COR-L47 (cell line): ENCODE measurements at regions not wholly inside any gene's neighbourhood (a gene's known extent, or its start where the extent isn't known, plus 50 kb on each side); places are given as distances from the start of the nearest gene placed in this dataset.

ENCODE experiments used
- DNase-seq: peaks from one replicate; lab custom pipeline; 2025; lab: John Stamatoyannopoulos, UW

GRCh38 chr2:217160978-217161973, 301.4 kb upstream of the TNP1 start:
- no peak for DNase-seq

- no peak for DNase-seq
These were observed 300.4 kb upstream of the TNP1 start for GRCh38 chr2:217160103-217160743.

GRCh38 chr2:217158928-217159327, 299.1 kb upstream of the TNP1 start:
- DNase-seq: no peak

GRCh38 chr2:217157581-217157980, 297.7 kb upstream of the TNP1 start:
- no peak for DNase-seq

- no peak for DNase-seq
These were observed 296.9 kb upstream of the TNP1 start for GRCh38 chr2:217156801-217157200.

GRCh38 chr2:217154923-217155322, 295.1 kb upstream of the TNP1 start:
- no peak for DNase-seq

GRCh38 chr2:217153510-217153909, 293.6 kb upstream of the TNP1 start:
- no peak for DNase-seq

GRCh38 chr2:217152831-217153230, 293.0 kb upstream of the TNP1 start:
- no peak for DNase-seq

- no peak for DNase-seq
These were observed 291.8 kb upstream of the TNP1 start for GRCh38 chr2:217151509-217152206.

GRCh38 chr2:217150236-217150635, 290.4 kb upstream of the TNP1 start:
- DNase-seq: no peak

- no peak for DNase-seq
These were observed 289.3 kb upstream of the TNP1 start for GRCh38 chr2:217149087-217149660.

GRCh38 chr2:217147818-217148217, 288.0 kb upstream of the TNP1 start:
- DNase-seq: no peak

GRCh38 chr2:217146956-217147355, 287.1 kb upstream of the TNP1 start:
- DNase-seq: no peak

GRCh38 chr2:217142649-217143266, 282.9 kb upstream of the TNP1 start:
- DNase-seq: peak; percentile 45

- no peak for DNase-seq
These were observed 278.4 kb upstream of the TNP1 start for GRCh38 chr2:217138284-217138683.

GRCh38 chr2:217127744-217128143, 267.9 kb upstream of the TNP1 start:
- DNase-seq: peak; percentile 85

- DNase-seq: no peak
These were observed 265.1 kb upstream of the TNP1 start for GRCh38 chr2:217125014-217125413.

GRCh38 chr2:217124050-217124449, 264.2 kb upstream of the TNP1 start:
- DNase-seq: no peak

- DNase-seq: no peak
These were observed 261.7 kb upstream of the TNP1 start for GRCh38 chr2:217121565-217121964.

- DNase-seq: no peak
These were observed 260.6 kb upstream of the TNP1 start for GRCh38 chr2:217120429-217120828.

GRCh38 chr2:217118559-217119284, 258.9 kb upstream of the TNP1 start:
- no peak for DNase-seq
